H1 (cell line): ENCODE measurements at regions not wholly inside any gene's neighbourhood (a gene's known extent, or its start where the extent isn't known, plus 50 kb on each side); places are given as distances from the start of the nearest gene placed in this dataset.

Experiments
- CHD7 ChIP-seq: fragments of 300-600 bp; sonication (generic); IDR thresholded peaks from 2 replicates; pipeline ENCODE4 v1.7.1; 2012; ENCODE audit warnings: low read length, moderate library complexity, mild to moderate bottlenecking, inconsistent platforms; ENCODE audit not compliant: insufficient replicate concordance
- CTCF ChIP-seq, 3 experiments: IDR thresholded peaks; 1 replicate in 2 of 3; 2 replicates in 1 of 3; pipeline versions ENCODE4 v1.5.1 to v1.6.1; 2011; ENCODE audit warnings: low read length in 3 of 3, mild to moderate bottlenecking in 3 of 3, inconsistent platforms in 2 of 3, low read depth in 1 of 3, moderate library complexity in 1 of 3; ENCODE audit not compliant: insufficient read depth in 1 of 3; ENCODE audit errors: control extremely low read depth in 1 of 3
- SRF ChIP-seq: IDR thresholded peaks from 2 replicates; pipeline ENCODE4 v1.6.1; 2011; ENCODE audit warnings: mild to moderate bottlenecking, low read depth, low read length, moderate library complexity

- TF ChIP-seq SRF, result no peak
- no peak for TF ChIP-seq CHD7
- no peak for TF ChIP-seq CTCF (IDR thresholded peaks at IDR 0.05; ENCODE audit: control extremely low read depth in 1 of 3, insufficient read depth in 1 of 3, low read depth in 1 of 3, low read length in 3 of 3)
Measured at GRCh38 chr6:105808571-105808970, 277.6 kb upstream of the PRDM1 start.
